ENCODE measurements at regions not wholly inside any gene's neighbourhood (a gene's known extent, or its start where the extent isn't known, plus 50 kb on each side); places are given as distances from the start of the nearest gene placed in this dataset.

DNA sequence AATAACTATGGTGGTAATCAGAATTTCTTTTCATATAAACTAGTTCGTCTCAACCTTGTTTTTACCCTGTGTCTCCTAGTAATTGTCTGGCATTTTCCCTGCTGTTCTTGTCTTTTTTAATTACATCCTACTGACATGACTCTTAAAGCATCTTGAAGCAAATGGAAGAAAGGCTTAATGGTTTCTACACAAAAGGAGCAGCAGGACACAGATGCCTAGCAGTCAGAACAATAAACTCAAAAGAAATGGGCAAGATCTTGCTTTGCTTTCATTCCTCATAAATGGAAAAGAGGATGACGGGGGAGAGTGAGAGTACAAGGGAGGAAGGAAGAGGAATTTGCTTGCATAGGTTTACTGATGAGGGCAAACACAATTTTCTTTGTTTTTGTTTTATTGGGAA is 293.2 kb upstream of the EMCN start:
- no peak overlapping the region for H3K4me3 ChIP-seq (ENCODE audit: low read length)
- no peaks in the 10 kb centered on the region for H3K9me3 ChIP-seq (ENCODE audit: control insufficient read depth, low read length)
- no peaks in the 10 kb centered on the region for H3K36me3 ChIP-seq (ENCODE audit: control insufficient read depth, insufficient read depth, low read length)
- no peak overlapping the region for H3K9ac ChIP-seq (ENCODE audit: low read length)
- H3K4me1 ChIP-seq (ENCODE audit: control insufficient read depth, insufficient read depth, low read length) = no peaks in the 10 kb centered on the region
- H3K27me3 ChIP-seq (ENCODE audit: control insufficient read depth, insufficient read depth, low read length) = no peaks in the 10 kb centered on the region

DNA sequence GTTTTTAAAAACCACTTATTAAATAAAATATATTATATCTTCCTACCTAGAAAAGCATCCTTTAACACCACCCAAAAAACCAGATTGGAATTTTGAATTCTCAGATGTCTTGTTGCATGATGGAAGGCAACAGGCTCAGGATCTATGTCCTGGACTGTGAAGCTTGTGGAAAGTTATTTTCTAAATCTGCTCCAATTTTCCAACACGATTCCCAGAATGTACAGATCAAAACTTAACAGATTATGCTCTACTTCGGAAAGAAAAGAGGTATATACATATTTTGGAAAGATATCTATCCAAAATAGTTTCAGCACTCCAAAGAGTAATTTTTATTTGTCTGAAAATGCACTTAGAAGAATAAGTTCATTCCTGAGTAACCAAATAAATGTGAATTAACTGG is 291.7 kb upstream of the EMCN start:
- Histone ChIP-seq H3K27me3 (ENCODE audit: control insufficient read depth, insufficient read depth, low read length) (no peaks in the 10 kb centered on the region), H3K36me3 (ENCODE audit: control insufficient read depth, insufficient read depth, low read length) (no peaks in the 10 kb centered on the region), H3K9ac (ENCODE audit: low read length) (no peak overlapping the region), H3K4me1 (ENCODE audit: control insufficient read depth, insufficient read depth, low read length) (peaks cover 5% of the 10 kb centered on the region), H3K9me3 (ENCODE audit: control insufficient read depth, low read length) (no peaks in the 10 kb centered on the region), H3K4me3 (ENCODE audit: low read length) (no peak overlapping the region)

DNA sequence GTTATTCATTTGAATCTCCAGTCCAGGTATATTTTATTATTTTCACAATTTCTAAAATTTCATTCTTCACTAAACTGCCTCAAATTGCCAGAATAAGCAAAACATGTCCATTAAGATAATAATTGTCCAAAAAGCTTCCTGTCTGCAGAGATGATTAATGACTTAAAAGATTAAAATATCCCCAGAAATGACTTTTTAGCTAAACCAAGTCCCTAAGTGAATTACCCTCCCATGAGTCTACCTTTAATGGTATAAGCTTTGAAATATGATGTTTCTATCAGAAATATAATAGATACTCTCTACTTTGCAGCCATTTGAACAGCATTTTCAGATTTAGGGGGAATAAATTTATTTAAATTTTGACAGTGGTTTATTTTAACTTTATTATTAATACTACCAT is 289.2 kb upstream of the EMCN start:
- Histone ChIP-seq H3K4me1 (ENCODE audit: control insufficient read depth, insufficient read depth, low read length) (peaks cover 5% of the 10 kb centered on the region), H3K4me3 (ENCODE audit: low read length) (no peak overlapping the region), H3K9me3 (ENCODE audit: control insufficient read depth, low read length) (no peaks in the 10 kb centered on the region), H3K36me3 (ENCODE audit: control insufficient read depth, insufficient read depth, low read length) (no peaks in the 10 kb centered on the region), H3K9ac (ENCODE audit: low read length) (no peak overlapping the region), H3K27me3 (ENCODE audit: control insufficient read depth, insufficient read depth, low read length) (no peaks in the 10 kb centered on the region)

DNA sequence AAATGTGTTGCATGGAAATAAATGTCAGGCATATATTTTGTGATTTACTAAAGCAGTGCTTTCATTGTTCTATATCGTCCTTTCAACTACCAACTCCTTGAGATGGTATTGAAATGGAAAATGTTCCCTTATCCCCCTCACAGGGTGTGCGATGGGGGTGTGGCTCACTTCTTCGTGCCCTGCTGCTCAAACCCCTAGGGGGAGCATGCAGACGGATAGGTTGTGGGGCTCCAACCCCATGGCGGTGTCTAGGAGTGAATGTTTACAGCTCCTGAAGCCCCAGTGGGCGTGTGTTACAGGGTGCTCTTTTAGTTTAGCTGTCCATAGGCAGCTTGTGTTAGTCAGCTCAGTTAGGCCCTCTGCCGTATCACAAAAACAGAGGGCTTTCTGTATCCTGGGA is 287.7 kb upstream of the EMCN start:
- no peaks in the 10 kb centered on the region for H3K36me3 ChIP-seq (ENCODE audit: control insufficient read depth, insufficient read depth, low read length)
- no peak overlapping the region for H3K4me3 ChIP-seq (ENCODE audit: low read length)
- no peak overlapping the region for H3K9ac ChIP-seq (ENCODE audit: low read length)
- peaks cover 5% of the 10 kb centered on the region for H3K4me1 ChIP-seq (ENCODE audit: control insufficient read depth, insufficient read depth, low read length)
- H3K27me3 ChIP-seq (ENCODE audit: control insufficient read depth, insufficient read depth, low read length) = no peaks in the 10 kb centered on the region
- no peaks in the 10 kb centered on the region for H3K9me3 ChIP-seq (ENCODE audit: control insufficient read depth, low read length)

DNA sequence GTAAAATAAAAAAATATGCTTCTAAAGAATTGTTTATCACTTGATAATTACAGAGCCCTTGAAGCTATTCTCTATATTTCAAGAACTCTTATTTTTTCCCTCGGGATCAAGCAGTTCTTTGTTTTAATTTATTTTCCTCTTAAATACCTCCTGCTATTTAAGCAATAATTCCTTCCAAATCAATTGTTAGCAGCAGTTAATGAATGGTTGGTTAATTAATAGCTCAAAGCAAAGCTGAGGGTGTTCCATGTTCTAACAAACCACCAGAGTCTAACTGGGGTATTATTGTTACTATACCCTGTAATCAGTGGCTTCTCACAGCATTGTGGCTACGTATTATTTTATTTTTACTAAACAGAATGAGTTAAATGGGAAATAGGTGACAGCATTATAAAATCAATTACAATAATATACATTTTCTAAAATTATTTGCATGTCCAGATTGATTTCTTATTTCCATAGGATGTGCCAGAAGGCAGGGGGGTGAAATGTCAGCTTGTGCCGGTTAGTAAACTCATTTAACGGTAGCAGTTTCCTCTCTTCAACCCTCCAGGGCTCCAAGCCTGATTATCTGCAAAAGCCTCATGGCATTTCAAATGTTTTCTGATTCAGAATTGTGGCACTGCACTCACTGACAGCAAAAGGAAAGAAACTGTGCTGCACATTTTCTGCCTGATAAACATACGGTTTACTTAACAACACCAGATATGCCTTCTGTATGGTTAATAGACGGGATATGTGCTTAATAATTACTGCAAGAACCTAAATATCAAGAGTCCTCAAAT is 286.9 kb upstream of the EMCN start:
- H3K27me3 ChIP-seq (ENCODE audit: control insufficient read depth, insufficient read depth, low read length) = no peaks in the 10 kb centered on the region
- no peaks in the 10 kb centered on the region for H3K9me3 ChIP-seq (ENCODE audit: control insufficient read depth, low read length)
- no peaks in the 10 kb centered on the region for H3K36me3 ChIP-seq (ENCODE audit: control insufficient read depth, insufficient read depth, low read length)
- H3K4me1 ChIP-seq (ENCODE audit: control insufficient read depth, insufficient read depth, low read length) = peaks cover 9% of the 10 kb centered on the region
- H3K9ac ChIP-seq (ENCODE audit: low read length) = no peak overlapping the region
- H3K4me3 ChIP-seq (ENCODE audit: low read length) = no peak overlapping the region

DNA sequence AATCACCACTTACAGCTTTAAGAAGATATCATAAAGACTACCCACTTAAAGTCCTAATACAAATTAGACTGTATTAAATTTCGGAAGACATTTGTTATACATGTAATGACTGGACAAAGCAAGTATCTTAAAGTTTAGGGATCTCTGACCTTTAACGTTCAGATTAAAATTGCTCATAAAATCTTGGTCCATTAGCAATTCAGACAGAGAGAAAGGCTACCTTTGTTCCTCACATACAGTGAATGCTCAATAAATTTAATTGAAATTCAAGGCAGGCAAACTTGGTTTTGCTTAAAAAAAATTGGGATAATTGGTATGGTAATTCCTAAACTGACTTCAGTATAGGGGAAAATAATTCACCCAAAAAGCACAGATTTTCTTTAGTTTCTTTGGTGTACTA is 285.9 kb upstream of the EMCN start:
- H3K9ac ChIP-seq (ENCODE audit: low read length) = no peak overlapping the region
- peaks cover 12% of the 10 kb centered on the region for H3K4me1 ChIP-seq (ENCODE audit: control insufficient read depth, insufficient read depth, low read length)
- H3K4me3 ChIP-seq (ENCODE audit: low read length) = no peak overlapping the region
- no peaks in the 10 kb centered on the region for H3K36me3 ChIP-seq (ENCODE audit: control insufficient read depth, insufficient read depth, low read length)
- no peaks in the 10 kb centered on the region for H3K27me3 ChIP-seq (ENCODE audit: control insufficient read depth, insufficient read depth, low read length)
- H3K9me3 ChIP-seq (ENCODE audit: control insufficient read depth, low read length) = no peaks in the 10 kb centered on the region

DNA sequence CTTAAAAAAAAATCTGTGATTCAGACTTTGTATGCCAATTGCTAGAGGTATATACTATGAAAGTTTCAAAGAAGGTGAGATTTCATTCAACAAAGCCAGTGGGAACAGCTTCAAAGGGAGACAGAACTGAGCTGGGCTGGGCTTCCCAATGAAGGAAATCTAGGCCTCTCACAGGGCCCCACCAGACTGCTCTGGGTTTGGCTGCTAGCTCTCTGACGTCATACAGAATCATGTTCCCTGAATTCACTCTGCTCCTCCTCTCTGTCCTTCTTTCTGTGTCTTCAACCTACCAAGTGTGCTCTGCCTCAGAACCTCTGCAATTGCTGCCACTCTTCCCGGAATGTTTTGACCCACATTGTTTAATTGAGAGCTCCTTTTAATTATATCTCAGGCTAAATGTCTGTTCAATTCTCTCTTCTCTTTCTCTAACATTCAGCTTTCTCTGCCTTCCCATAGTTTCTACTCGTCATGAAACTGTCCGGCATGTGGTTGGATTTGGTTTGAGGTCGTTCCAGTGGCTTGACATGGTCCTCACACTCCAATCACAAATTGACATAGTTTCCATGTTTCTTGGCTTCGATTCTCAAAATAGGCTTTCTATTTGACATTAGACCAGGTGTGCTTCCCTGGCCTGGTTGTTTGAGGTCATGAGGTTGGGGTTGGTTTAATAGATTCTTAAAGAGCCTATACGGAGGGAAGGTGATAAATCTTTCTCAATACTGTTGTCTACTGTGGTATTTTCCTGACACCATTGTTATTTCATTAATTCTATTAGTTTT is 282.1 kb upstream of the EMCN start:
- Histone ChIP-seq H3K4me1 (ENCODE audit: control insufficient read depth, insufficient read depth, low read length) (peaks cover 11% of the 10 kb centered on the region), H3K27me3 (ENCODE audit: control insufficient read depth, insufficient read depth, low read length) (no peaks in the 10 kb centered on the region), H3K36me3 (ENCODE audit: control insufficient read depth, insufficient read depth, low read length) (no peaks in the 10 kb centered on the region), H3K9me3 (ENCODE audit: control insufficient read depth, low read length) (no peaks in the 10 kb centered on the region), H3K4me3 (ENCODE audit: low read length) (no peak overlapping the region), H3K9ac (ENCODE audit: low read length) (no peak overlapping the region)

DNA sequence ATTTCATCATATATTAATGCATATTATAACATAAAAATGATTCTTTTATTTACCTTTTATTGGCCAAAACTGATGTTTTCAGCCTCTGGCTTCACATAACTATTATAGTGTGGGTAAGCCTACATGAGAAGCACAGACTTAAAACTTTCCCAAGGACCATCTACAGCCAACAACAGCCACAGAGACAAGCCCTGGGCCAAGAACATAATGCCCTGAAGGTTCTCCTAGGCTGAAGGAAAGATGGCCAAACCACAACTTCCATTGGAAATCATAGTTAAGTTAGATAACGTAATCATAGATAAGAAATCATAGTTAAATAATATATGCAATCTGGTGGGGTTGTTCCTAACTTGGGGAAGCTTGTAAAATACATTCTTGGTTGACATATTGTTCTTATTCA is 280.0 kb upstream of the EMCN start:
- Histone ChIP-seq H3K9me3 (ENCODE audit: control insufficient read depth, low read length) (no peaks in the 10 kb centered on the region), H3K4me1 (ENCODE audit: control insufficient read depth, insufficient read depth, low read length) (peaks cover 7% of the 10 kb centered on the region), H3K27me3 (ENCODE audit: control insufficient read depth, insufficient read depth, low read length) (no peaks in the 10 kb centered on the region), H3K4me3 (ENCODE audit: low read length) (no peak overlapping the region), H3K36me3 (ENCODE audit: control insufficient read depth, insufficient read depth, low read length) (no peaks in the 10 kb centered on the region), H3K9ac (ENCODE audit: low read length) (no peak overlapping the region)

DNA sequence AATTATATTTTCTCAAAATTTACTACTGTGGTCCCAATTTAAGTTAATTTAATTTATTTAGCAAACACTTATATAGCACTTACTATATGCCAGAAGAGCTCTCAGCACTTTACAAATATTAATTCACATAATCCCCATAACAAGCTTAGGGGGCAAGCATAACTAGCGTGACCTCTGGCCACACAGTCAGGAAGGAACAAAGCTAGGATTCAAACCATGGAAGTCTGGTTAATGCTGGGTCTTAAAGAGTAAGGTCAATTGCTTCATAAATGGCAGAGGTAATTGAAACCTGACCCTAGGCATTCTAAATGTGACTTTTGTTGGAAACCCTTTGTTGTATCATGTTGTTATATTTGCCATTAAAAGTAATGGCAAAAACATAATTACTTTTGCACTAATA is 279.5 kb upstream of the EMCN start:
- H3K27me3 ChIP-seq (ENCODE audit: control insufficient read depth, insufficient read depth, low read length) = no peaks in the 10 kb centered on the region
- H3K9me3 ChIP-seq (ENCODE audit: control insufficient read depth, low read length) = no peaks in the 10 kb centered on the region
- no peaks in the 10 kb centered on the region for H3K36me3 ChIP-seq (ENCODE audit: control insufficient read depth, insufficient read depth, low read length)
- H3K4me1 ChIP-seq (ENCODE audit: control insufficient read depth, insufficient read depth, low read length) = peaks cover 7% of the 10 kb centered on the region
- no peak overlapping the region for H3K9ac ChIP-seq (ENCODE audit: low read length)
- H3K4me3 ChIP-seq (ENCODE audit: low read length) = no peak overlapping the region

DNA sequence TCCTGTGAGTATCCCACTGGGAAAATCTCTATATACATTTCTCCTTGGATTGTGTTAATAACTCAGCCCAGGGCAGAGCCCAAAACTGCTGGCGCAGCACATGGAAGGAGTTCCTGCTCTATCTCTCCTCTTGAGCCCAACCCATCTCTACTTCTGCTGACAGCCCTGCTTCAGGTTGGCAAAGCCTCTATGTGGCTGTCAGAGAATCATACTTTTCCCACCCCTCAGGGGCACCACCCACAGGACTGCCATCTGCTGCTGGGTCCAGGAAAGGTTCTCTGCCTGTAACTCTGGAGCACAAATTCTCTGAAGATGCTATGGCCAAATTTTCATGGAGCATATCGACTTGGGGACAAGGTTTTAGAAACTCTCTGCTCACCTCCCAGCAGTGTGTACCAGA is 278.5 kb upstream of the EMCN start:
- Histone ChIP-seq H3K4me3 (ENCODE audit: low read length) (no peak overlapping the region), H3K4me1 (ENCODE audit: control insufficient read depth, insufficient read depth, low read length) (peaks cover 7% of the 10 kb centered on the region), H3K27me3 (ENCODE audit: control insufficient read depth, insufficient read depth, low read length) (no peaks in the 10 kb centered on the region), H3K36me3 (ENCODE audit: control insufficient read depth, insufficient read depth, low read length) (no peaks in the 10 kb centered on the region), H3K9me3 (ENCODE audit: control insufficient read depth, low read length) (no peaks in the 10 kb centered on the region), H3K9ac (ENCODE audit: low read length) (no peak overlapping the region)

DNA sequence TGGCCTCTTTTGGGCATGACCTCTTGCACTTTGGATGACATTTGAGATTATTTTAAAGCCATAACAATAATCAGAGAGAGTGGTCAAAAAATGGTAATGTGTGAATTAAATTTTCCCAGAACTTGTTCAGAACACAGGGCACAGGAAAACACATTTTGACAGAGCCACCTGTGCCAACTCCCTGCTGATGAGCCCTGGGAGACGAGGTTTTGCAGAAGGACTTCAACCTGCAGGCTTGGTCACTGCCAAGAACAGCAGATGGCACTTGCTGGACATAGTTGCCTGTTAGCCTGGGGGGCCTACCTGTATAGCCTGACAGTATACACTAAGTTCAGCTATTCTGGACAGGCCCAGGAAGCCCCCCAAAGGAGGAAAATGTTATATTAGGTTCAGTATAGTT is 277.8 kb upstream of the EMCN start:
- Histone ChIP-seq H3K9ac (ENCODE audit: low read length) (no peak overlapping the region), H3K9me3 (ENCODE audit: control insufficient read depth, low read length) (no peaks in the 10 kb centered on the region), H3K27me3 (ENCODE audit: control insufficient read depth, insufficient read depth, low read length) (no peaks in the 10 kb centered on the region), H3K4me1 (ENCODE audit: control insufficient read depth, insufficient read depth, low read length) (peaks cover 11% of the 10 kb centered on the region), H3K36me3 (ENCODE audit: control insufficient read depth, insufficient read depth, low read length) (no peaks in the 10 kb centered on the region), H3K4me3 (ENCODE audit: low read length) (no peak overlapping the region)

DNA sequence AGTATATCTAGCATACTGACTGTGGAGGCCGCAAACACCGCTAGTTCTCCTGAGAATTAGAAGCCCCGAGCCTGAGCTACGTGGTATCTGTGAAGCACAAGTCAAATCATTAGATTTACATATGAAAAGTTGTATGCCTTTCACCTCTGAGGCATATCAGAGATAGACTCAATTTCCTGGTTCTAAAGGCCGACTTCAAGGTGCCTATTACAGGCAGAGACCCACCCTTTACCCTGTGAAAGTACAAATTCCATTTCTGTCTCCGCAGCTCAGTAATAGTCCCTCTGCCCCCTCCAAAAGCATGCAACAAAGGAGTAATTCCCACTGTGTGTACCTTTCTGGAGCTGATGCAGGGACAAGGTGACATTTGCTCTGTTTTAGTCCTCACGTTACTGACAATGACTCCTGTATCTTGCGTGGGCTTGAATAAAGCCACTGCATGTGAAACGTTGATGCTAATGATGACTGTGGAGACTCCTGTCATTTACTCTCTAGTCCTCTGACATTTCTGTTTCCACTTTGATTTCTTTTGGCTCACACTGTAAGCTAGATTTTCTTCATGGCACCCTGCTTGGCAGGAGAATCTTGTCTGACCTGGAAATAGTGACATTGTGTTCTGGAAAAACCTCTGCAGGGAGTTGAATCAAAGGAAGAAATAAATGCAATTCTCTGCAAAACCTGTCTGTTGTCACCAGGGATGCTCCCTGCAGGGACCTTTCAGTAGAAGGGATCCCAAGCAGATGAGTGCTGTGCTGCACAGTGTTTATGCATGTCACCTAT is 273.2 kb upstream of the EMCN start:
- Histone ChIP-seq H3K27me3 (ENCODE audit: control insufficient read depth, insufficient read depth, low read length) (no peaks in the 10 kb centered on the region), H3K4me3 (ENCODE audit: low read length) (no peak overlapping the region), H3K9ac (ENCODE audit: low read length) (no peak overlapping the region), H3K9me3 (ENCODE audit: control insufficient read depth, low read length) (no peaks in the 10 kb centered on the region), H3K4me1 (ENCODE audit: control insufficient read depth, insufficient read depth, low read length) (peaks cover 11% of the 10 kb centered on the region), H3K36me3 (ENCODE audit: control insufficient read depth, insufficient read depth, low read length) (no peaks in the 10 kb centered on the region)

All from mucosa of stomach (tissue), 1 donor.